ENCODE measurements at regions not wholly inside any gene's neighbourhood (a gene's known extent, or its start where the extent isn't known, plus 50 kb on each side); places are given as distances from the start of the nearest gene placed in this dataset.

- no peak for DNase-seq (ENCODE audit: low read depth, low spot score)
Observed at GRCh38 chr11:130583801-130584211, 135.4 kb downstream of the ADAMTS15 start.

GRCh38 chr11:130585545-130585944 lies 137.1 kb downstream of the ADAMTS15 start:
- DNase-seq (ENCODE audit: low read depth, low spot score) = no peak

- DNase-seq (ENCODE audit: low read depth, low spot score) = no peak
Observed at GRCh38 chr11:130587658-130588057, 139.2 kb downstream of the ADAMTS15 start.

- no peak for DNase-seq (ENCODE audit: low read depth, low spot score)
Observed at GRCh38 chr11:130588471-130588870, 140.0 kb downstream of the ADAMTS15 start.

- DNase-seq (ENCODE audit: low read depth, low spot score) = no peak
Observed at GRCh38 chr11:130592056-130592455, 143.6 kb downstream of the ADAMTS15 start.

DNA sequence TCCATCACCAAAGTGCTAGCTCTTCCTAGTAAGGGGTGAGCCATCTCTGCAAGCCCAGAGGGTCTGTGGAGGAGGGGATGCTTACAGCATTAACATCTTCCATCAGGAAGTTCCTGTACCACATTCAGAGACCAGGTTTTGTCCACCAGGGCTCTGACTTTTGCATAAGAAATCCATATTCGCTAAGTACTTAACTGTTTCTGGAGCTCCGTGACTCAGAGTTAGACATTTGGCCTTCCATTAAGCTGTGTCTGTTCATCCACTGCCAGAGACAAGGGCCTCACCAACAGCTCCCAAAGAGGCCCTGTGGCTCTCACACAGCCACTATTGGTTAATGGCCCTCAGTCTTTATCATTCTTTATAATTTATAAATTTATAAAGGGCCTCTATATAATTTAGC lies 144.6 kb downstream of the ADAMTS15 start:
- DNase-seq (ENCODE audit: low read depth, low spot score) = no peak

DNA sequence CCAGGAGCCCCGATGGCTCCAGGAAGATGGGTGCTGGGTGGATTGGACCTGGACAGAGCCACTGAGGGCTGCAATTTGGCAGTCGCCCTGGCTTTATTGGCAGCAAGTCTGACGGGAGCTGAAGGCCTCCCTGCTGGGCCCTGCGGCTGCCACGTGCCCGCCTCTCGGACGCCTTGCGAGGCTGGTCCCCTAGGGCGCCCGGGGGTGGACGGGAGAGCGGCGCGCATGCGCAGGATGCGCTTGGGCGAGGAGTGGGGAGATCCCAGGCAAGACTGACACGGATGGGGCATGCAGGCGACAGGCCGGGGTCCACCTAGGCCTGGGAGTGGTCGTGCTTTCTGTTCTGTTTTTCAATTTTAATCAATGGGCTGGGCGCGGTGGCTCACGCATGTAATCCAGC lies 150.0 kb downstream of the ADAMTS15 start:
- DNase-seq (ENCODE audit: low read depth, low spot score) = no peak

- no peak for DNase-seq (ENCODE audit: low read depth, low spot score)
Observed at GRCh38 chr11:130599073-130599654, 150.7 kb downstream of the ADAMTS15 start.

DNA sequence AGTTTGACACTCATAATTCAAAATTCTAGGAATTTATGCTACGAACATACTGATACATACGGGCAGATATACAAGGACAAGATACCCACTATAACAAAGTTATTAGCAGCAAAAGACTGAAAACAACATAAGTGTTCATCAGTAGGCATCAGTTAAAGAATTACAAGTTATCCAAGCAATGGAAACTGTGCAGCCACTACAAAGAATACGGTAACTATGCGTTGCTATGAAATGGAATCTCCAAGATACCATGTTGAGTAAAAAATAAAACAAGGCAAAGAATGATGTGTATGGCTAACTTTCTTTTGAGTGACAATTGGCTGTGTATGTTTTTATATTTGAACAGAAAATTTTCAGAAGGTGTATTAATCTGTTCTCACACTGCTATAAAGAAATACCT lies 151.7 kb downstream of the ADAMTS15 start:
- no peak for DNase-seq (ENCODE audit: low read depth, low spot score)

DNA sequence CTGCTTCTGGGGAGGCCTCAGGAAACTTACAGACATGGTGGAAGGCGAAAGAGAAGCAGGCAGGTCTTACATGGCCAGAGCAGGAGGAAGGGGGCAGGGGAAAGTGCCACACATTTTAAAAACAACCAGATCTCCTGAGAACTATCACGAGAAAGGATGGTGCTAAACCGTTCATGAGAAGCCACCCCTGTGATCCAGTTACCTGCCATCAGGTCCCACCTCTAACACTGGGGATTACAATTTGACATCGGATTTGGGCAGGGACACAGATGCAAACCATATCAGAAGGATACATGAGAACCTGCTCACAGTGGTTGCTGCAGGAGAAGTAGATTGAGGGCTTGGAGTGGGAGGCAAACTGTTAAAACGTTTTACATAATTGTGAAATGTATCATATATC lies 152.2 kb downstream of the ADAMTS15 start:
- no peak for DNase-seq (ENCODE audit: low read depth, low spot score)

DNA sequence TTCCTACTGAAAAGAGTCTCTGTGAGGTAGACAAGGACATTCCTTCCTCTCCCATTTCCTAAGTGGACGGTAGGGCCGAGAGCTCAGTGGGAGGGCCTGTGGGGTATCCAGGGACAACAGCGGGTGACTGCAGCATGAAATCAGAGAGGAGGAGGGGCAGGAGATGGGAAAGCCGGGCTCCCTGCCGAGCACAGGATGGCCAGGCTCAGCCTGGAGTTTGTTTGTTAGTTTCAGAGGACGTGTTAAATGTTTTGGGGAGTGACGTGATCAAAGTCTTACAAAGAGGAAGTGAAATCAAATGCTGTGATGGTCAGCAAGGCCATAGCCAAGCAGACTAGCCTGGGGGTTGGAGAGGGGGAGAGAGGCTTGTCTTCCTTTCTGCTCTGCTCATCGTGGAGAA lies 152.7 kb downstream of the ADAMTS15 start:
- DNase-seq (ENCODE audit: low read depth, low spot score) = peak; percentile 84

DNA sequence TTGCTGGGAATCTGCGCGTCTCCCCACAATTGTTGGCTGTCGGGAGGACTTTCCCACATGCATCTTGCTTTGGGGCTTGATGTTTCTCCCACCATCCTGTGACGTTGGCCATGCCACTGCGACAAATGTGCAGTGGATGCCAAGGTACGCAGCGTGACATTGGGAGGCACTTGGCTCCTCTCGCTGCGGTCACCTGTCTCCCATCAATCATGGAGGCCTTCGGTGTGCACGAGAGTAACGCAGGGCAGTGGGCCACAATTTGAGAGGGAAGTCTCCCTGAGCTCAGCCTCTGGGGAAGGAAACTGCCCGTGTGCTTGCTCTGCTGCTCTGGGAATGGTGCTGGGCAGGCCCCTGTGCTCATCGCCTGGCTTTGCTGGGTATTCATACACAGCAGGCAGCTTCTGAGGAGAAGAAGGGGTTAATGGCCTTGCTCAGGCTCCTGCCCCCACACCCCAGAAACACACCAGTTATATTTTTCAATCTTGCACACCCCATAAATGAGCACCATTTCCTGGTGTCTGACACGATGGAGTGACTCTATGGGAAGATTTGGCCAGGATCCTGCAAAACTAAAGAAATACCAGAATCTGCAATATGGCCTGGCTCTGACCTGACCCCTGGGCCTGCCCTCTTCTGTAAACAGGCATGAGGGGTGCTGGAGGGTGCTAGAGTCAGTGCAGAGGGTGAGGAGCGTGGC lies 153.5 kb downstream of the ADAMTS15 start:
- DNase-seq (ENCODE audit: low read depth, low spot score) = no peak

DNA sequence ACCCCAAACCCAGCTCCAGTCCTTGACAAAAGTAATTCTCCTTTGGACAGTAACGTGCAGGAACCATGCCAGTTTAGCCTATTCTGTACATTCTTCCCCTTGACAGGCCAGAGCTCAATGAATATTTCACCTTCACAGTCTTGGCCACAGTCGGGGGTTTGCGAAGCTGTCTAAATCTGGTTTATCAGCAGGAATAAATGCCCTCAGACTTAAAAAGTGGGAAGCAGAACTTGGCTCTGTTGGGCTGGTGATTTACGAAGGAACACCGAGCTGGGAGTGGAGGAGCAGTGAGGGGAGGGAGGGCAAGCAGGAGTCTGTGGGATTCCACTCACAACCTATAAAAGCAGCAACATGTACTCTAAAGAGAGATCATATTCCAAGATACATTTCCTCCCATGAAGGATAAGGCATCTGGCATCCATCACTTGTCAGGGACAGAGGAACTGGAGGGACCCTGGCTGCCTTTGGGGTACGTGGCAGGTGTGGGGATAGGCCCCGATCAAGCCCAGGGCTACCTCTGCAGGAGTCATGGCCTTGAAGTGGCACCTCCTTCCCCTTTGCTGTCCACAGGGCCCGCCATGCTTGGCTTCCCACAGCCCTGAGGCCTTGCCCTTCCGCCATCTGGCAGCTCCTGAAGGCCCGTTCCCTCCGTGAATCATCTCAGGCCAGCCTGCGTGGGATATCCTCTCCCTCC lies 154.3 kb downstream of the ADAMTS15 start:
- no peak for DNase-seq (ENCODE audit: low read depth, low spot score)

DNA sequence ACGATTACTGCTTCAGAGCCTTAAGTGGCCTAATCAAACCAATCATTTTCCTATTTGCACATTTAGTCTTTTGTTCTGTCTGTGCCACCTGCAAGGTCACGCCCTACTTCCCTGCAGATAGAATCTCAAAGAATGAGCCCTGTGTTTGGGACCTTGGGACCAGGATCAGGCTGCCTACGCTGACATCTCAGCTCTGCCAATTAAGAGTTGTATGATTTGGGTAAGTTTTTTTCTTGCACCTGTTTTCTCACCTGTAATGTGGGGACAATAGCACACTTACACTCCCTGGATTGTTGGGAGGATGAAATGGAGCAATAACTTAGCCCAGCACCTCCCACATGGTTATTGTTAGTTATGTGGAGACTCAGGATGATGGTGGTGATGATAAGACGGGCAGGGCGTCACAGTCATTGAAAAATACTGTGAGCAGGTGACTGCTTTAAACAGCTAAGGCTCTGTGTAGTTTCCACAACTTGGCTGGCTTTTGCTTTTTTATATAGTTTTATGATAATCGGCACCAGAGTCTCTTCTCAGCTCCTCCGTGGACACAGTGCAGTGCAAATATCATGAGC lies 155.0 kb downstream of the ADAMTS15 start:
- DNase-seq (ENCODE audit: low read depth, low spot score) = no peak

DNA sequence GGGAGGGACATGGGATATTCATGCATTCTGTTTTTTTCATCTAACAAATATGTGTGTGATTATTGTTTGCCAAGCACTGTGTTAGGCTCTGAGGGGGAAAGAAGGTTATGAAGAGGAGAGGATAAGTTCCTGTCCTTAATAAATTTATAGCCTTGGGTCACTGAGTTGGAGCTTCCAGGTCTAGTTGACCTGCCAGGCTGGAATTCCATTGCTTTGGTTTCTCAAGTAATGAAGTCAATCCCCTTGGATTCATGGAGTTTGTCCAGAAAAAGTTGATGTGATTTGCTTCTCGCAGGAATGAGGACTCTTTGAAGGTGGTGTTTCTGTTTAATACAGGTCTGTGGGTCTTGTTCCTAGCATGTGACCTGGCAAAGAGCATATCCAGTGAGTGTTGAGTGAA lies 156.2 kb downstream of the ADAMTS15 start:
- DNase-seq (ENCODE audit: low read depth, low spot score) = no peak

DNA sequence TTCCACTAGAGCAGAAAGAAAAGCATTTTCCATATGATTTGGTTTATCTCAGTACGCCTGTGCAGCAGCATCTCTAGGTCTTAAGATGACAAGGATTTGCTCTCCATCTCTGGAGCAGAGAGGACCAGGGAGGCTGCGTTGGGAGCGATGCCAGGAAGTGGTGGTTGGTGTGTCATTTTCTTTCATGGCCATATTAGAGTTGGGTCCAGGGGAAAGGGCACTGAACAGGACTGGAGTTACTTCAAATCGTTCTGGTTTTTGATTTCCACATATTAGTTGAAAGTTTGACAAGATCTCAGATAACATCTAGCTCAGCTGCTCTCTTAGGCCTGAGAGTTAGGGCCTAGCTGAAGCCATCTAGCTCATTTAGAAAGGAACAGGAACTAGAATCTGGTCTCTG lies 157.7 kb downstream of the ADAMTS15 start:
- DNase-seq (ENCODE audit: low read depth, low spot score) = no peak

DNA sequence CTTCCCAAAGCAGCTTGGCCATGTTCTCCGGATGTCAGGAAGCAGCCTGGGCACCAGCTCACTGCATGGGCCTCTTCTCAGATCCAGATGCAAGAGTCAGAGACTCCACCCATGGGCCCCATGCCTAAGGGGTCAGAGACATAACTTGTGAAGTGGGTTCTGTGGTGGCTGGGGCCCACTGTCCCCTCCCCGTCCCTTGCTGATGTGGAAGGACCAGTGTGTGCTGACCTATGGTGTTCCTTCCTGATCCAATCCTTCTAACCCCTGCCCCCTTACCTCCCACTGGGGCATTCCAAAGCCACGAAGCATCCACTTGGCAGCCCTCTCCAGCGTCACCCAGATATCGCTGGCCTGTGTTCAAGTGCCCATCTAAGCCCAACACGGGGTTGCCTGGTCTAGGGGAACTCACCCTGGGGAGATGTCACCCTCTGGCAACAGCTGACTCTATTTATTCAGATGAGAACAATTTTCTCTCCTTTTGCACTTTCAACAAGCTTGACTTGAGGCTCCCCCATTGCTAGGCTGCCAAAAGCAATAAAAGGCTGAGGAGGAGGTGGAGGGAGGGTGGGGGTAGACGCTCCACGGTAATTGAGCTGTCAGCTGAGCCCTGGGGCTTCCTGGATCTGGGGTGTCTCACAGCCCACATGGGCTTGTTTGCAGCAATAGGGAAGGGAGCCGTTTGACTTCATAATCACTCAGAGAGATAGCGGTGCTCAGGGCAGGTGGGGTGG lies 158.5 kb downstream of the ADAMTS15 start:
- peak; percentile 89 for DNase-seq (ENCODE audit: low read depth, low spot score)

DNA sequence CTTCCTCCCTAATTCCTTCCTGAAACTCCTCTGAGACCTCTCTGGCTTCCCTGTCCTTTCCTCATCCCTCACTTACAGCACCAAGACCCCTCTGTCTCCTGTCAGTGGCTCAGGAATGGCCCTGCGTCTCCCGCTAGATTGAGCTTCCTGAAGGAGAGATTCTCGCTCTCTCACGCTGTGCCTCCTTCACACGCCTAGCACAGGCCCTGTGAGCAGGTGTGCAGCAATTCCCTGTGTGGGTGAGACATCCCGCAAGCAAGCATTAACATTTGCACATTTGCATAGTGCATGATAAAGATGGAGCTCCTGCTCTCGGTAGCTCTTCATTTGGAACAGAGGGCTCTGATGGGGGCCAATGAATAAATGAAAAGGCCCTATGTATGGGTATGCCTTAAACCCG lies 159.8 kb downstream of the ADAMTS15 start:
- no peak for DNase-seq (ENCODE audit: low read depth, low spot score)

DNA sequence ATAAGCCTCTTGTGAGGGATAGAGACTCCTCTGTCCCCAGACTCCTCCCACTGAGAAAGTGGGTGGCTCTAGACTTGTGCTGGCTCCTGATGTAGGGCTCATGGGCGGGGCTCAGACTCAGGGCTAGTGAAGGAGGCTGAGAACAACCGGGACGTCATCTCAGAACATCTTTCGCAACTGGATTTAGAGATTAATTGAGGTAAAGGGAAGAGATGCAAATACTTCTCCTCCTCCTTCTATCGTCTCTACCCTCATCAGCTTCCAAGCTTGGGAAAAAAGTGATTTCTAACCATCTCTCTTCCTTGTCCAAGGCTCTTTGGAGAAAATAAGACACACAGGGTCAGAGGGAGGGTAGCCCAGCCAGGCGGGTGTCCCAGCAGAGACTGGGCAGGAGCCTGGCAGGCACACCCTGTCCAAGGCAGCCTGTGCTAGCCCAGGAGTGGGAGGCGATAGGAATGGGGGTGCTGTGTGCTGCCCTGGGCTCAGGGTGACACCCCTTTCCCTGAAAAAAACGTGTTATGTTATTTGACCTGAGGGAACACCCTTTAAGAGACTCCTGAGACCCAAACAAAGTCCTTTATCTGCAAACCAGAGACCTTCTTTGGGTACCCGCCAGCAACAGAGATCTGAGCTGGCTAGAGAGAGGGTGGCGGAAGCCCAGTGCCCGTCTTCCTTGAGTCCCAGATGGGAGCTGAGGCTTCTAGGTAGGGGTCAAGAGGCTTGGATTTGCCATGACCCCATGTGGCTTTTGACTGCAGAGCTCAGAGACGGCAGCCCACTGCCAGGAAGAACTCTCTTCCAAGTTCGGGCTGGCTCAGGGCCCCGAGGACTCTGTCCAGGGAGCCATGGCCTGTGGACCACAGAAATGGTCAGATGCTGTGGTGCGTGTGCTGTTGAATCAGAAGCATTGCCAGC lies 160.9 kb downstream of the ADAMTS15 start:
- no peak for DNase-seq (ENCODE audit: low read depth, low spot score)

DNA sequence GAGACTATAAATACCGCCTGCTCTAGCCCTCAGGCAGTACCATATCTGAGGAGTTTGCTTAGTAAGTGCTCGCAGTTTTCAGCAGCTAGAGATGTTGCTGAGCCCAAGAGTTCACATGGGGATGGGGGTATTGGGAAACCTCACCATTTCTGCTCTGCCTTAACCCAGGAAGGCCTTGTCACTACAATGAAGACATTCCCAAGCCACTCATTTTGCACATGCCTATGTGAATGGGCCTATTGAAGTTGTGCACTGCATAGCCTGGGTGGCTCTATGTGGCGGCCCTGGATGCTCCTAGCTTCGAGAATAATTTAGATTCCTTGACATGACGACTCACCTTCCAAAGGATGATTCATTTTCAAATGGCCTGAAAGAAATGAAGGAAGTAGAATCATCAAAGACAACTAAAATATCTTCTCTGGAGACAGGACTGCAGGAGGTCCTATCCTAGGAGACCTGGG lies 163.4 kb downstream of the ADAMTS15 start:
- DNase-seq (ENCODE audit: low read depth, low spot score) = no peak

DNA sequence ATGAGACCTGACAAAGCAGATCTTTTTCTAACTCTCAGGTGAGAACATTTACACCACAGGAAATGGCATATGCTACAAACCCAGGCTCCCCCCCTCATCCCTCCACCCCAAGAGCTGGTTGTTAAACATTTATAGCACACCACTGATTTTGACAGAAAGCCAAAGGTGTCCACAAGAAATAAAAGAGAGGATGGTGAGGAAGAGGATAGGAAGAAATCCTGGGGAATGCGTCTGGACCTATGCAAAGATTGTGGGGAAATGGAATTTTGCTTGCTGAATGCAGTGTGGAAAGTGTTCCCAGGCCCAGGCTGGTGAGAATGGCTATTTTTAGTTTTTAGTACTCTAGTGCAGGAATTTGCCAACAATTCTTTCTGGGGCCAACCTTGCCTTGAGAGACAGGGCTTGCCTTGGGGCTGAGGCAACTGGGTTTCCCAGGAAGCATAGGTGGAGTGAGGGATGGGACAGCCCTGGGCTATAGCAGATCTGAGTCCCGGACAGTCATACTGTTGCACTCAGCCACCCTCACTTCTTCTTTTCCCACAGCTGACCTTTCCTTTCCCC lies 163.9 kb downstream of the ADAMTS15 start:
- DNase-seq (ENCODE audit: low read depth, low spot score) = no peak
